ENCODE measurements at regions not wholly inside any gene's neighbourhood (a gene's known extent, or its start where the extent isn't known, plus 50 kb on each side); places are given as distances from the start of the nearest gene placed in this dataset.
"Not testable (repeated sequence)": the region's sequence is repeated elsewhere in the genome, so short reads cannot be mapped to it uniquely, and the experiment has no call there.

DNA sequence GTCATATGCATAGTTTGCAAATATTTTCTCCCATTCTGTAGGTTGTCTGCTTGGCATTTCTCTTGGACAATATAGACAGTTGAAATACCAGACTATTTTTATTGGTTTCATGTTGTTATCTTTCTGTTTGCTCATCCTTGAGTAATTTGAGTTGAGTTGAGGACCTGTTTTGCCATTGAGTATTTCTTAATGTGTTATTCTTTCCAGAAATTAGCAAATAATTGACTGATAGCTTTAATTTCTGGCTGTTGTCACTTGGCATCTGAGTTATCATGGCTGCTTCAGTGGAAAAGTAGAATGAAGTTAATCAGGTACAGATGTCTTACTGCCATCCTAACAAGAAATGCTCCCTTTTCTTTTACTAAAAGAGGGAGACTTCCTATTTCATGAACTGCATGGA is 264.8 kb upstream of the DUSP10 start:
- ATAC-seq (ENCODE audit: low FRiP score) (no peak), DNase-seq (ENCODE audit: low spot score) (no peak)
- TF ChIP-seq, protein P1, sequence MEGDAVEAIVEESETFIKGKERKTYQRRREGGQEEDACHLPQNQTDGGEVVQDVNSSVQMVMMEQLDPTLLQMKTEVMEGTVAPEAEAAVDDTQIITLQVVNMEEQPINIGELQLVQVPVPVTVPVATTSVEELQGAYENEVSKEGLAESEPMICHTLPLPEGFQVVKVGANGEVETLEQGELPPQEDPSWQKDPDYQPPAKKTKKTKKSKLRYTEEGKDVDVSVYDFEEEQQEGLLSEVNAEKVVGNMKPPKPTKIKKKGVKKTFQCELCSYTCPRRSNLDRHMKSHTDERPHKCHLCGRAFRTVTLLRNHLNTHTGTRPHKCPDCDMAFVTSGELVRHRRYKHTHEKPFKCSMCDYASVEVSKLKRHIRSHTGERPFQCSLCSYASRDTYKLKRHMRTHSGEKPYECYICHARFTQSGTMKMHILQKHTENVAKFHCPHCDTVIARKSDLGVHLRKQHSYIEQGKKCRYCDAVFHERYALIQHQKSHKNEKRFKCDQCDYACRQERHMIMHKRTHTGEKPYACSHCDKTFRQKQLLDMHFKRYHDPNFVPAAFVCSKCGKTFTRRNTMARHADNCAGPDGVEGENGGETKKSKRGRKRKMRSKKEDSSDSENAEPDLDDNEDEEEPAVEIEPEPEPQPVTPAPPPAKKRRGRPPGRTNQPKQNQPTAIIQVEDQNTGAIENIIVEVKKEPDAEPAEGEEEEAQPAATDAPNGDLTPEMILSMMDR (IDR thresholded peaks at IDR 0.05), result no peak

DNA sequence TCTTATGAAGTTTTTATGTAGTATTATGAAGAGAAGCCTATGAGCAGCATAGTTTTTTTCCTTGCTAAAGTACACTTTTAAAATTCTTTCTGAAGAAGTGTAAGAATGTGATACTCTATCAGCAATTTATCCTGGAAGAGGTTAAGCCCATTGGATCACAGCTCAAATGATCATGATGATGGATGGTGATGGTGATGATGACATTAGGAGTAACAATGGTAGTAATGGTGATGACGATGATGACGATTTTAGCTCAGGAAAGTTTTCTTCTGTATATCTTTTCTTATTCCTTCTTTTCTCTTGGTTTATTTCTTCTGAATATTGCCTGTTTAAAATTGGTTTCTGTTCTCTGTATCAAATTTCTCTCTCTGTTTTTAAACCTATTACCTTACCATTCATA is 262.9 kb upstream of the DUSP10 start:
- DNase-seq (ENCODE audit: low spot score), result no peak
- TF ChIP-seq, protein P1 (IDR thresholded peaks at IDR 0.05), result no peak
- no peak for ATAC-seq (ENCODE audit: low FRiP score)

DNA sequence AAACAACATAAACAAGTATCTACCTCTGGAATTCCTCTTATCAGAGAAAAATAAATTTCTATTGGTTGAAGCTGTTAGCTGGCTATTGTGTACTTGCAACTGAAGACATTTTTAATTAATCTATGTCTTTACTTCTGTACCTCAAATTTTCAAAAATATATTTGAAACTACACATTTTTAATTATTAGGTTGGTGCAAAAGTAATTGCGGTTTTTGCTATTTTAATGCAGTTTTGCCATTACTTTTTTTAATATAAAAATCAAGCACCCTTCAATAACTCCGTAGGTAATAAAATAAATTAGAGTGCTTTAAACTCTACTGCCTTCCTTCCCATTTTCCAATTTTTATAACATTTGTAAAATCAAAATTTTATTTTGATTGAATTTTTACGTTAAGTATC is 262.1 kb upstream of the DUSP10 start:
- DNase-seq (ENCODE audit: low spot score) (no peak), ATAC-seq (ENCODE audit: low FRiP score) (no peak)
- TF ChIP-seq, protein P1 (IDR thresholded peaks at IDR 0.05), result no peak

DNA sequence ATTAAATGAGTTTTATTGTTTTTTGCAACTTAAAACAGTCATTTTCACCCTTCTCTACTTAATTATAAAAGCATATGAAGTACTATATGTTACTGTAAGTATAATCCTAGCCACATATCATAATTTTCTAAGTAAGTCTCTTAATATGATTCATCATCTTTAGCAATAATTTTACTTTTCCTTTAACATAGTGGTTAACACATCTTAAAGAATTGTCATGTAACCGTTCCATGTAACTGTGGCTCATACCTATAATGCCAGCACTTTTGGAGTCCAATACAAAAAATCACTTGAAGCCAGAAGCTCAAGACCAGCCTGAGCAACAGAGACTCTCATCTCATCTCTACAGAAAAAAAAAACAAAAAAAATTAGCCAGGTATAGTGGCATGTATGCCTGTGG is 260.6 kb upstream of the DUSP10 start:
- DNase-seq (ENCODE audit: low spot score) (no peak), ATAC-seq (ENCODE audit: low FRiP score) (no peak)
- TF ChIP-seq, protein P1 (IDR thresholded peaks at IDR 0.05), result no peak

DNA sequence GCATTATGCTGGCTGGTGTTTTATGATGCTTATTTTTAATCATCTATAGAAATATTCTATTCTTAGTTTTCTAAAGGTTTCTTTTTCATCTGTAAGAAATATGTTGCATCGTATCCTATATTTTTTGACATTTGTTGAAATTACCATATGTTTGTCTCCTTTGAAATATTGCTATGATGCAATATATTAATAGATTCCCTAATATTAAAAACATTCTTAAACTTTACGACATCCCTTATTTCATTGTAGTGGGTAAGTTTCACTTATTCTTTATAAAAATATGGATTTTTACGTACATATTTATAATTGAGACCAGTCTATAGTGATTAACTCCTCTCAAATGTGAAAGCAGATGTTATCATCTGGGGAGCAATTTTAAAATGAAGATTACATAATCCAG is 258.2 kb upstream of the DUSP10 start:
- TF ChIP-seq, protein P1 (IDR thresholded peaks at IDR 0.05), result no peak
- ATAC-seq (ENCODE audit: low FRiP score) (no peak), DNase-seq (ENCODE audit: low spot score) (no peak)

DNA sequence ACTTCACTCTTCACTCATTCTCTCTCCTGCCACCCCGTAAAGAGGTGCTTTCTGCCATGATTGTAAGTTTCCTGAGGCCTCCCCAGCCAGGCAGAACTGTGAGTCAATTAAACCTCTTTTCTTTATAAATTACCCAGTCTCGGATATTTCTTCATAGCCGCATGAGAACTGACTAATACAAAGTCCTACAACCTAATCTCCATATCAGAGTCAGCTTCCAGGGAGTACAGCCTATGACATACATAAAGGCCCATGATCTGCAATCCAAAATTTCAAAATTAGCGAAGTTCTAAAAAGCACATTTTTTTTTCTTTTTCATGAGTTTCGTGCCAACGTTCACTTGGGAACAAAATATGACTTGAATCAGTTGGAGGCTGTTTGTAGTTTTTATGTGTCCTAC is 256.9 kb upstream of the DUSP10 start:
- TF ChIP-seq, protein P1 (IDR thresholded peaks at IDR 0.05), result no peak
- DNase-seq (ENCODE audit: low spot score) (no peak), ATAC-seq (ENCODE audit: low FRiP score) (no peak)

DNA sequence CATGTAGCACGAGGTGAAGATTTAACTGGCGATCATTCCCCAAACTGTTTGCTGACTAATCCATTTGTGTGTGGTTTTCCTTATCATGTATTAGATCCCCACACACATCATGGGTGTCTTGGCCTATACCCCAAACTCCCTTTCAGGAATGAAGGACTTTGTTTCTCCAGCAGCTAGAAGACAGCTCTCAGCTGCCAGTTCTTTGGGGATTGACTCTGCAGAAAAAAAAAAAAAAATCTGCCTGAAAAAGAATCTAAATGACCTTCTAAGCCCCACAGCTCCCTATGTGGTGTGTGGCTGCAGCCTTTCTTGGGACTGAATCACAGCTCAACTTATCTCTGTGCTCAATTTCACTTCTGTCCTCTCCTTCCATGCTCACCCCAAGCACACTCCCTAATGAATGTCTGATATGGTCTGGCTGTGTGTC is 256.3 kb upstream of the DUSP10 start:
- TF ChIP-seq, protein P1 (IDR thresholded peaks at IDR 0.05), result no peak
- no peak for ATAC-seq (ENCODE audit: low FRiP score)
- no peak for DNase-seq (ENCODE audit: low spot score)

DNA sequence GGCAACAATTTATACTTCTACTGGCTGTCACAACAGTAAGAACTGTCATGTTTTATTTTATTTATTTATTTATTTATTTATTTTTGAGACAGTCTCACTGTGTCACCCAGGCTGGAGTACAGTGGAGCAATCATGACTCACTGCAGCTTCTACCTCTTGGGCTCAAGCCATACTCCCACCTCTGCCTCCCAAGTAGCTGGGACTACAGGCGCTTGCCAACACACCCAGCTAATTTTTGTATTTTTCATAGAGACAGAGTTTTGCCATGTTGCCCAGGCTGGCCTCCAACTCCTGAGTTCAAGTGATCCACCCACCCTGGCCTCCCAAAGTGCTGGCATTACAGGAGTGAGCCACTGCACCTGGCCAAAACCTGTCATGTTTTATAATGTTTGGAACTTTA is 255.1 kb upstream of the DUSP10 start:
- peak; percentile 70 for ATAC-seq (ENCODE audit: low FRiP score)
- DNase-seq (ENCODE audit: low spot score), result not testable (repeated sequence)

Data from omental fat pad (tissue), 3 donors.